ENCODE measurements at regions not wholly inside any gene's neighbourhood (a gene's known extent, or its start where the extent isn't known, plus 50 kb on each side); places are given as distances from the start of the nearest gene placed in this dataset.

- Histone ChIP-seq H3K9ac (no peak overlapping the region), H4K20me1 (ENCODE audit: insufficient read depth) (no peaks in the 10 kb centered on the region), H3K27me3 (ENCODE audit: insufficient read depth, low read depth) (no peaks in the 10 kb centered on the region), H3K4me2 (no peak overlapping the region), H3K79me2 (ENCODE audit: insufficient read depth, low read depth) (no peaks in the 10 kb centered on the region), H3K36me3 (ENCODE audit: insufficient read depth) (no peaks in the 10 kb centered on the region), H3K4me1 (ENCODE audit: low read depth, poor library complexity, severe bottlenecking) (no peaks in the 10 kb centered on the region), H3K4me3 (IDR thresholded peaks at IDR 0.05; ENCODE audit: insufficient read depth, low read depth, low read length) (no peak overlapping the region), H3K27ac (no peak overlapping the region), H2AFZ (ENCODE audit: low read depth) (no peak overlapping the region)
- TF ChIP-seq CTCF (conservative IDR thresholded peaks at IDR 0.05; ENCODE audit: low read depth, low read length): no peak
These were observed 116.1 kb upstream of the IRX6 start for GRCh38 chr16:55207693-55208428.

GRCh38 chr16:55209626-55210025 is 114.4 kb upstream of the IRX6 start:
- Histone ChIP-seq H3K9ac (no peak overlapping the region), H4K20me1 (ENCODE audit: insufficient read depth) (no peaks in the 10 kb centered on the region), H3K4me1 (ENCODE audit: low read depth, poor library complexity, severe bottlenecking) (no peaks in the 10 kb centered on the region), H3K4me3 (IDR thresholded peaks at IDR 0.05; ENCODE audit: insufficient read depth, low read depth, low read length) (no peak overlapping the region), H3K79me2 (ENCODE audit: insufficient read depth, low read depth) (no peaks in the 10 kb centered on the region), H3K36me3 (ENCODE audit: insufficient read depth) (no peaks in the 10 kb centered on the region), H3K4me2 (no peak overlapping the region), H3K27ac (no peak overlapping the region), H2AFZ (ENCODE audit: low read depth) (no peak overlapping the region), H3K27me3 (ENCODE audit: insufficient read depth, low read depth) (no peaks in the 10 kb centered on the region)
- TF ChIP-seq CTCF (conservative IDR thresholded peaks at IDR 0.05; ENCODE audit: low read depth, low read length): no peak

DNA sequence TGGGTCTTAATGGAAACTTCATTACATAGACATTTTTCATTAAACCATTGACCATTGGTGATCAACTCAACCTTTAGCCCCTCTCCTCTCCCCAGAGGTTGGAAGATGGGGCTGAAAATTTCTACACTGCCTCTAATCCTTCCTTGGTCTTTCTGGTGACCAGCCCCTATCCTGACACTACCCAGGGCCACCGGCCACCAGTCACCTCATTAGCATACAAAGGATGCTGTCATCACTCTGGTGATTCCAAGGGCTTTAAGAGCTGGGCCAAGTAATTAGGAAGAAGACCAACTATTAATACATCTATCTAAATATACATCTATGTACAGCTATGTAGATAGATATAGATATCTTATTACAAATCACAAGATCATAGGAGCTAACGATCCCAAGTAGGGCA is 111.2 kb upstream of the IRX6 start:
- no peaks in the 10 kb centered on the region for H3K27me3 ChIP-seq (ENCODE audit: insufficient read depth, low read depth)
- H3K27ac ChIP-seq: no peak overlapping the region
- no peaks in the 10 kb centered on the region for H3K79me2 ChIP-seq (ENCODE audit: insufficient read depth, low read depth)
- no peak for TF ChIP-seq CTCF (conservative IDR thresholded peaks at IDR 0.05; ENCODE audit: low read depth, low read length)
- H3K4me3 ChIP-seq (IDR thresholded peaks at IDR 0.05; ENCODE audit: insufficient read depth, low read depth, low read length): no peak overlapping the region
- H3K4me1 ChIP-seq (ENCODE audit: low read depth, poor library complexity, severe bottlenecking): no peaks in the 10 kb centered on the region
- no peak overlapping the region for H3K9ac ChIP-seq
- H4K20me1 ChIP-seq (ENCODE audit: insufficient read depth): no peaks in the 10 kb centered on the region
- no peak overlapping the region for H2AFZ ChIP-seq (ENCODE audit: low read depth)
- H3K4me2 ChIP-seq: no peak overlapping the region
- no peaks in the 10 kb centered on the region for H3K36me3 ChIP-seq (ENCODE audit: insufficient read depth)

DNA sequence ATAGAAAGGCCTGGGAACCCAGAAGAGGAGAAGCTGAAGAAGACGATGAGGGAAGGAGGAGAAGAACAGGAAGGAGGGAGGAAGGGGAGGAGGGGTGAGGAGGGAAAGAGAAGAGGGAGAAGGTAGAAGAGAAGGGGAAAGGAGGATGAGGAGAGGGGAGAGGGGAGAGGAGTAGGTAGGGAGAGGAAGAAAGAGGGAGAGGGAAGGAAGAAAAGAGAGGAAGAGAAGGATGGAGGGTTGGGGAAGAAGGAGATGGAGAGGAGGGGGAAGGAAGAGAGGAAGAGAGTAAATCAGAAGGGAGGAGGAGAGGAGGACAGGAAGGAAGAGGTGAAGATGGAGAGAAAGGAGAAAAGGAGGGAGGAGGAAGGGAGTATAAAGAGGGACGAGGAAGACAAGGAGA is 109.6 kb upstream of the IRX6 start:
- Histone ChIP-seq H3K4me3 (IDR thresholded peaks at IDR 0.05; ENCODE audit: insufficient read depth, low read depth, low read length) (no peak overlapping the region), H2AFZ (ENCODE audit: low read depth) (no peak overlapping the region), H3K4me1 (ENCODE audit: low read depth, poor library complexity, severe bottlenecking) (no peaks in the 10 kb centered on the region), H3K27ac (no peak overlapping the region), H3K4me2 (no peak overlapping the region), H3K9ac (no peak overlapping the region), H3K79me2 (ENCODE audit: insufficient read depth, low read depth) (no peaks in the 10 kb centered on the region), H3K36me3 (ENCODE audit: insufficient read depth) (no peaks in the 10 kb centered on the region), H3K27me3 (ENCODE audit: insufficient read depth, low read depth) (no peaks in the 10 kb centered on the region), H4K20me1 (ENCODE audit: insufficient read depth) (no peaks in the 10 kb centered on the region)
- no peak for TF ChIP-seq CTCF (conservative IDR thresholded peaks at IDR 0.05; ENCODE audit: low read depth, low read length)
